Peyer's patch (tissue), 4 donors: ENCODE measurements at regions not wholly inside any gene's neighbourhood (a gene's known extent, or its start where the extent isn't known, plus 50 kb on each side); places are given as distances from the start of the nearest gene placed in this dataset.

ENCODE experiments used
- DNase-seq, 3 donors: peaks; one replicate each; pipeline ENCODE4 v3.0.0-alpha.2; 2017 to 2019
- H3K27ac ChIP-seq, 4 donors: fragments of 200-600 bp; sonication (generic); one replicate each; pipeline ENCODE4 v1.5.1; 2016 to 2019
- H3K27me3 ChIP-seq, 2 donors: fragments of 200-600 bp; sonication (generic); one replicate each; pipeline ENCODE4 v1.5.1; 2019
- H3K36me3 ChIP-seq, 3 donors: fragments of 200-600 bp; sonication (generic); one replicate each; pipeline ENCODE4 v1.5.1; 2016 to 2019
- H3K4me1 ChIP-seq, 4 donors: fragments of 200-600 bp; sonication (generic); one replicate each; pipeline ENCODE4 v1.5.1; 2016 to 2019
- H3K4me3 ChIP-seq, 4 donors: fragments of 200-600 bp; sonication (generic); 1 replicate in 3 of 4; 2 replicates in 1 of 4; pipeline ENCODE4 v1.5.1; 2016 to 2019; ENCODE audit warnings: mild to moderate bottlenecking in 1 of 4
- H3K9me3 ChIP-seq, 4 donors: fragments of 200-600 bp; sonication (generic); one replicate each; pipeline ENCODE4 v1.5.1; 2016 to 2019; ENCODE audit warnings: mild to moderate bottlenecking in 1 of 4
- CTCF ChIP-seq, 6 experiments: fragments of 450-650 bp in 4 of 6; fragments of 200-600 bp in 2 of 6; sonication (generic) in 1 of 6; IDR thresholded peaks; one replicate each; pipeline ENCODE4 v1.5.1; 2017 to 2019; ENCODE audit warnings: antibody characterized with exemption in 6 of 6, mild to moderate bottlenecking in 3 of 6, moderate library complexity in 1 of 6
- POLR2A ChIP-seq, 2 donors: fragments of 450-650 bp; IDR thresholded peaks; one replicate each; pipeline ENCODE4 v1.5.1; 2017; ENCODE audit warnings: antibody characterized with exemption in 2 of 2, mild to moderate bottlenecking in 2 of 2, moderate library complexity in 2 of 2

- no peaks in the 10 kb centered on the region for H3K36me3 ChIP-seq
- no peak overlapping the region for H3K27ac ChIP-seq
- no peaks in the 10 kb centered on the region for H3K4me1 ChIP-seq
- H3K27me3 ChIP-seq, result no peaks in the 10 kb centered on the region
- H3K4me3 ChIP-seq, result no peak overlapping the region
- H3K9me3 ChIP-seq, result no peaks in the 10 kb centered on the region
- DNase-seq, result no peak
- TF ChIP-seq POLR2A (IDR thresholded peaks at IDR 0.05), result no peak
- TF ChIP-seq CTCF (IDR thresholded peaks at IDR 0.05), result no peak
Observed at GRCh38 chr5:167773668-167774301, 517.7 kb upstream of the WWC1 start.

GRCh38 chr5:167777746-167778145 lies 513.7 kb upstream of the WWC1 start:
- no peaks in the 10 kb centered on the region for H3K9me3 ChIP-seq
- H3K4me1 ChIP-seq, result no peaks in the 10 kb centered on the region
- H3K36me3 ChIP-seq, result no peaks in the 10 kb centered on the region
- H3K4me3 ChIP-seq, result no peak overlapping the region
- no peak overlapping the region for H3K27ac ChIP-seq
- TF ChIP-seq POLR2A (IDR thresholded peaks at IDR 0.05) (no peak), CTCF (IDR thresholded peaks at IDR 0.05) (no peak)
- no peaks in the 10 kb centered on the region for H3K27me3 ChIP-seq
- no peak for DNase-seq

- Histone ChIP-seq H3K9me3 (no peaks in the 10 kb centered on the region), H3K27me3 (no peaks in the 10 kb centered on the region), H3K36me3 (no peaks in the 10 kb centered on the region), H3K27ac (no peak overlapping the region), H3K4me1 (no peaks in the 10 kb centered on the region), H3K4me3 (no peak overlapping the region)
- no peak for DNase-seq
- TF ChIP-seq CTCF (IDR thresholded peaks at IDR 0.05), result no peak
- TF ChIP-seq POLR2A (IDR thresholded peaks at IDR 0.05), result no peak
Observed at GRCh38 chr5:167778228-167778627, 513.2 kb upstream of the WWC1 start.

- Histone ChIP-seq H3K36me3 (no peaks in the 10 kb centered on the region), H3K4me1 (no peaks in the 10 kb centered on the region), H3K4me3 (no peak overlapping the region), H3K27me3 (no peaks in the 10 kb centered on the region), H3K9me3 (no peaks in the 10 kb centered on the region), H3K27ac (no peak overlapping the region)
- no peak for DNase-seq
- TF ChIP-seq POLR2A (IDR thresholded peaks at IDR 0.05) (no peak), CTCF (IDR thresholded peaks at IDR 0.05) (no peak)
Observed at GRCh38 chr5:167779644-167780043, 511.8 kb upstream of the WWC1 start.

GRCh38 chr5:167780177-167780576 lies 511.3 kb upstream of the WWC1 start:
- Histone ChIP-seq H3K9me3 (no peaks in the 10 kb centered on the region), H3K27me3 (no peaks in the 10 kb centered on the region), H3K4me3 (no peak overlapping the region), H3K36me3 (no peaks in the 10 kb centered on the region), H3K27ac (no peak overlapping the region), H3K4me1 (no peaks in the 10 kb centered on the region)
- TF ChIP-seq POLR2A (IDR thresholded peaks at IDR 0.05), result no peak
- no peak for TF ChIP-seq CTCF (IDR thresholded peaks at IDR 0.05)
- no peak for DNase-seq
